ENCODE measurements at regions not wholly inside any gene's neighbourhood (a gene's known extent, or its start where the extent isn't known, plus 50 kb on each side); places are given as distances from the start of the nearest gene placed in this dataset.

GRCh38 chr3:78481050-78481449, 1286.7 kb downstream of the ROBO1 start:
- TF ChIP-seq CTCF (IDR thresholded peaks at IDR 0.05) (no peak), POLR2A (IDR thresholded peaks at IDR 0.05) (no peak), EP300 (IDR thresholded peaks at IDR 0.05) (no peak)
